Liver (tissue), 3 donors: ENCODE measurements at regions not wholly inside any gene's neighbourhood (a gene's known extent, or its start where the extent isn't known, plus 50 kb on each side); places are given as distances from the start of the nearest gene placed in this dataset.

Source experiments
- CTCF ChIP-seq: fragments of 150-350 bp; IDR thresholded peaks from 2 replicates; pipeline ENCODE4 v1.5.1; 2017; ENCODE audit warnings: improper control_type of control experiment, low read depth, low read length; ENCODE audit not compliant: missing input control
- MAX ChIP-seq: IDR thresholded peaks from 2 replicates; pipeline ENCODE4 v1.6.1; 2016; ENCODE audit warnings: antibody characterized with exemption
- RAD21 ChIP-seq, 2 donors: IDR thresholded peaks; 2 replicates each; pipeline ENCODE4 v1.6.1; 2016; ENCODE audit warnings: antibody characterized with exemption in 2 of 2, mild to moderate bottlenecking in 2 of 2
- TAF1 ChIP-seq: conservative IDR thresholded peaks from 2 replicates; pipeline ENCODE4 v1.6.1; 2016; ENCODE audit warnings: antibody characterized with exemption, mild to moderate bottlenecking
- YY1 ChIP-seq: IDR thresholded peaks from 2 replicates; pipeline ENCODE4 v1.6.1; 2016; ENCODE audit warnings: antibody characterized with exemption, mild to moderate bottlenecking
- ZBTB33 ChIP-seq: IDR thresholded peaks from 2 replicates; pipeline ENCODE4 v1.6.1; 2016; ENCODE audit warnings: antibody characterized with exemption
- donor health status: healthy.
- donor health status: healthy.

GRCh38 chr2:145286716-145287275, 766.9 kb upstream of the ZEB2 start:
- TF ChIP-seq RAD21 (IDR thresholded peaks at IDR 0.05) (no peak), TAF1 (no peak), CTCF (no peak), MAX (no peak), YY1 (no peak), ZBTB33 (no peak)
